Uterus (tissue), 2 donors: ENCODE measurements at regions not wholly inside any gene's neighbourhood (a gene's known extent, or its start where the extent isn't known, plus 50 kb on each side); places are given as distances from the start of the nearest gene placed in this dataset.

Experiments
- POLR2A ChIP-seq, 2 donors: fragments of 450-650 bp; IDR thresholded peaks; one replicate each; pipeline ENCODE4 v1.6.1; 2016; ENCODE audit warnings: antibody characterized with exemption in 2 of 2, mild to moderate bottlenecking in 1 of 2, moderate library complexity in 1 of 2
- TF ChIP-seq, protein P1 (sequence below), 4 experiments: fragments of 200-600 bp in 2 of 4; fragments of 450-650 bp in 2 of 4; sonication (generic) in 2 of 4; IDR thresholded peaks; one replicate each; pipeline ENCODE4 v1.5.1; 2016 to 2019; ENCODE audit warnings: antibody characterized with exemption in 4 of 4, mild to moderate bottlenecking in 2 of 4, moderate library complexity in 1 of 4

- no peak for TF ChIP-seq POLR2A (IDR thresholded peaks at IDR 0.05)
- TF ChIP-seq, protein P1, sequence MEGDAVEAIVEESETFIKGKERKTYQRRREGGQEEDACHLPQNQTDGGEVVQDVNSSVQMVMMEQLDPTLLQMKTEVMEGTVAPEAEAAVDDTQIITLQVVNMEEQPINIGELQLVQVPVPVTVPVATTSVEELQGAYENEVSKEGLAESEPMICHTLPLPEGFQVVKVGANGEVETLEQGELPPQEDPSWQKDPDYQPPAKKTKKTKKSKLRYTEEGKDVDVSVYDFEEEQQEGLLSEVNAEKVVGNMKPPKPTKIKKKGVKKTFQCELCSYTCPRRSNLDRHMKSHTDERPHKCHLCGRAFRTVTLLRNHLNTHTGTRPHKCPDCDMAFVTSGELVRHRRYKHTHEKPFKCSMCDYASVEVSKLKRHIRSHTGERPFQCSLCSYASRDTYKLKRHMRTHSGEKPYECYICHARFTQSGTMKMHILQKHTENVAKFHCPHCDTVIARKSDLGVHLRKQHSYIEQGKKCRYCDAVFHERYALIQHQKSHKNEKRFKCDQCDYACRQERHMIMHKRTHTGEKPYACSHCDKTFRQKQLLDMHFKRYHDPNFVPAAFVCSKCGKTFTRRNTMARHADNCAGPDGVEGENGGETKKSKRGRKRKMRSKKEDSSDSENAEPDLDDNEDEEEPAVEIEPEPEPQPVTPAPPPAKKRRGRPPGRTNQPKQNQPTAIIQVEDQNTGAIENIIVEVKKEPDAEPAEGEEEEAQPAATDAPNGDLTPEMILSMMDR (IDR thresholded peaks at IDR 0.05) = no peak
Observed at GRCh38 chr11:71078482-71078881, 173.9 kb downstream of the SHANK2 start.
